AG20443 (cell line): ENCODE measurements at regions not wholly inside any gene's neighbourhood (a gene's known extent, or its start where the extent isn't known, plus 50 kb on each side); places are given as distances from the start of the nearest gene placed in this dataset.

Source experiments
- DNase-seq: peaks from one replicate; pipeline ENCODE4 v3.0.0; 2012; ENCODE audit warnings: low spot score, mixed read lengths

- no peak for DNase-seq
Measured at GRCh38 chr4:138317175-138317748, 75.1 kb upstream of the SLC7A11 start.

- DNase-seq, result no peak
Measured at GRCh38 chr4:138312536-138312911, 70.4 kb upstream of the SLC7A11 start.

GRCh38 chr4:138311771-138312535, 69.8 kb upstream of the SLC7A11 start:
- peak; percentile 63 for DNase-seq

GRCh38 chr4:138310991-138311390, 68.8 kb upstream of the SLC7A11 start:
- DNase-seq, result peak; percentile 75

- DNase-seq, result no peak
Measured at GRCh38 chr4:138310498-138310897, 68.3 kb upstream of the SLC7A11 start.

- peak; percentile 32 for DNase-seq
Measured at GRCh38 chr4:138308356-138308755, 66.2 kb upstream of the SLC7A11 start.

GRCh38 chr4:138307319-138307718, 65.2 kb upstream of the SLC7A11 start:
- no peak for DNase-seq

- DNase-seq, result no peak
Measured at GRCh38 chr4:138305050-138305449, 62.9 kb upstream of the SLC7A11 start.

- DNase-seq, result no peak
Measured at GRCh38 chr4:138301536-138301935, 59.4 kb upstream of the SLC7A11 start.

- DNase-seq, result no peak
Measured at GRCh38 chr4:138300616-138301015, 58.5 kb upstream of the SLC7A11 start.

- DNase-seq, result no peak
Measured at GRCh38 chr4:138299881-138300280, 57.7 kb upstream of the SLC7A11 start.

- no peak for DNase-seq
Measured at GRCh38 chr4:138298866-138299265, 56.7 kb upstream of the SLC7A11 start.

GRCh38 chr4:138298431-138298830, 56.3 kb upstream of the SLC7A11 start:
- no peak for DNase-seq

GRCh38 chr4:138297743-138298405, 55.7 kb upstream of the SLC7A11 start:
- no peak for DNase-seq

GRCh38 chr4:138292321-138292720, 50.2 kb upstream of the SLC7A11 start:
- DNase-seq, result no peak
